Prostate gland (tissue), 2 donors: ENCODE measurements at regions not wholly inside any gene's neighbourhood (a gene's known extent, or its start where the extent isn't known, plus 50 kb on each side); places are given as distances from the start of the nearest gene placed in this dataset.

Experiments used
- DNase-seq: peaks from one replicate; pipeline ENCODE4 v3.0.0-alpha.2; 2019; ENCODE audit warnings: low spot score
- H3K27ac ChIP-seq, 2 donors: fragments of 200-600 bp; sonication (generic); 2 replicates each; pipeline ENCODE4 v1.5.1; 2017 to 2019
- H3K27me3 ChIP-seq: fragments of 200-600 bp; sonication (generic); replicated peaks from 2 replicates; pipeline ENCODE4 v1.5.1; 2019; ENCODE audit not compliant: insufficient read depth
- H3K36me3 ChIP-seq, 2 donors: fragments of 200-600 bp; sonication (generic); 1 replicate in 1 of 2; 2 replicates in 1 of 2; pipeline versions ENCODE4 v1.5.1 to v1.8.1; 2017 to 2019
- H3K4me1 ChIP-seq: fragments of 200-600 bp; sonication (generic); replicated peaks from 2 replicates; pipeline ENCODE4 v1.5.1; 2019
- H3K4me3 ChIP-seq, 2 donors: fragments of 200-600 bp; sonication (generic); 2 replicates each; pipeline ENCODE4 v1.5.1; 2017 to 2019
- H3K9me3 ChIP-seq: fragments of 200-600 bp; sonication (generic); 2 replicates; pipeline ENCODE4 v1.5.1; 2017
- POLR2A ChIP-seq: fragments of 450-650 bp; IDR thresholded peaks from one replicate; pipeline ENCODE4 v1.6.1; 2016; ENCODE audit warnings: antibody characterized with exemption, mild to moderate bottlenecking
- POLR2AphosphoS5 ChIP-seq: sonication (generic); formaldehyde crosslinking; IDR thresholded peaks from one replicate; pipeline ENCODE4 v1.6.1; 2017; ENCODE audit warnings: antibody characterized with exemption
- WGBS: methylation state at CpG from one replicate; pipeline ENCODE4 v1.1.5; 2018; 5-methylcytosine and 5-hydroxymethylcytosine counted together
- intact Hi-C: fragments of 100-400 bp; cut with DNase I; formaldehyde crosslinking; loops from one replicate; pipeline ENCODE4 v1.14.2; 2022
- TF ChIP-seq, protein P1 (sequence below), 4 experiments: fragments of 200-600 bp in 2 of 4; fragments of 450-650 bp in 2 of 4; sonication (generic) in 2 of 4; IDR thresholded peaks; 1 replicate in 3 of 4; 2 replicates in 1 of 4; pipeline ENCODE4 v1.5.1; 2016 to 2019; ENCODE audit warnings: antibody characterized with exemption in 4 of 4, mild to moderate bottlenecking in 2 of 4, moderate library complexity in 2 of 4

DNA sequence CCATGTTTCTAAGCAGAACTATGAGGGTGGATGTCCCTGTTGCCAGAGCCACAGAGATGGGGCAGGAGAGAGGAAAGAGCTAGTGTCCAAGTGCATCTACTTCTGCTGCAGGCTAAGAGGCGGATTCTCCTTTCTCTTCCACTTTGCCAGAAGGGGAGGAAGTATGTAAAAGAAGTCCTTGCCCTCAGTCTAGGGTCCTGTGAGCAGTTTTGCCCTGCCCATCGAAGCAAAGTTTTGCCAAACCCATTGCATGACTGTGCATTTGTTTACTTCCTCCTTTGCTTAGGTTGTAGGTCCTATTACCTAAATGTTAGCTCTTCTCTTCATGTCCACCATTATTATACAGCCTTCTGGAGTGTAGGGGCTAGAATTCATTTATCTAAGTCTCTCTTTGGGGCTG is 106.2 kb upstream of the ARMC2 start:
- Histone ChIP-seq H3K36me3 (no peaks in the 10 kb centered on the region), H3K27ac (no peak overlapping the region), H3K27me3 (no peaks in the 10 kb centered on the region), H3K9me3 (no peaks in the 10 kb centered on the region), H3K4me3 (no peak overlapping the region), H3K4me1 (no peaks in the 10 kb centered on the region)
- intact Hi-C loops = no loop called here
- TF ChIP-seq POLR2A (no peak), POLR2AphosphoS5 (no peak)
- TF ChIP-seq, protein P1, sequence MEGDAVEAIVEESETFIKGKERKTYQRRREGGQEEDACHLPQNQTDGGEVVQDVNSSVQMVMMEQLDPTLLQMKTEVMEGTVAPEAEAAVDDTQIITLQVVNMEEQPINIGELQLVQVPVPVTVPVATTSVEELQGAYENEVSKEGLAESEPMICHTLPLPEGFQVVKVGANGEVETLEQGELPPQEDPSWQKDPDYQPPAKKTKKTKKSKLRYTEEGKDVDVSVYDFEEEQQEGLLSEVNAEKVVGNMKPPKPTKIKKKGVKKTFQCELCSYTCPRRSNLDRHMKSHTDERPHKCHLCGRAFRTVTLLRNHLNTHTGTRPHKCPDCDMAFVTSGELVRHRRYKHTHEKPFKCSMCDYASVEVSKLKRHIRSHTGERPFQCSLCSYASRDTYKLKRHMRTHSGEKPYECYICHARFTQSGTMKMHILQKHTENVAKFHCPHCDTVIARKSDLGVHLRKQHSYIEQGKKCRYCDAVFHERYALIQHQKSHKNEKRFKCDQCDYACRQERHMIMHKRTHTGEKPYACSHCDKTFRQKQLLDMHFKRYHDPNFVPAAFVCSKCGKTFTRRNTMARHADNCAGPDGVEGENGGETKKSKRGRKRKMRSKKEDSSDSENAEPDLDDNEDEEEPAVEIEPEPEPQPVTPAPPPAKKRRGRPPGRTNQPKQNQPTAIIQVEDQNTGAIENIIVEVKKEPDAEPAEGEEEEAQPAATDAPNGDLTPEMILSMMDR (IDR thresholded peaks at IDR 0.05) = no peak
- no peak for DNase-seq
- 80% methylated on average over 2 of the region's 2 CpGs for WGBS

DNA sequence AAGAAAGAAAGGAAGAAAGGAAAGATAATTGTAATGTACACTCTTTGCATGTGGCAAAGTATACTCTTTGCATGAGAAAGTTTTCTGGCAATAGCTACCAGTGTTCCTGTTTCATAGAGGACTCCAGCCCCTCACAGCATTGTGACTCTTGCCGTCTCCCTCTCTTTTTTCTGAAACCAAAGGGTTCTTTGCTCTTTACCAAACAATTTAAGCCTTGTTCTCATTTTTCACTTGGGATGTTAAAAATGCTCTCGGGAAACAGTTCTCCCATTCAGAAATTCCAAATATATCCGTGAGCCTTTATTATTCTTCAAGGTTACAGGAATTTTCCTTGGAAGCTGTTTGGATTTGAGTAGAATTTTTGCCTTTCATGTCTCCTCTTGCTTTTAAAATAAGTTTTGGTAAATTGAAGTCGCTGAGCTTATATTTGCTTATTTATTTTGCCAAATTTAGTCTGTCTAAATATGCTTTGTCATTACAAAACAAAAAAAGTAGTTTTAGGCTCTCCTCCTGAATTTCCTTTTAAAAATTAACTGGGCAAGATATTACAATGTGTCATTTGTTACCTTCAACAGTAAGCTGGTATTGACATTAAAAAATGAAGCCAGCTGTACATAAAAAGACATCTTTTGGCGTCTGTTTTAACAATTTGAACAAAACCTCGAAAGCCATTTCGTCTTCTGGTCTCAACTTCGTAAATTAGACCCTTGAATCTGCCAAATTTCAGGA is 103.8 kb upstream of the ARMC2 start:
- intact Hi-C loops = no loop called here
- TF ChIP-seq POLR2AphosphoS5 = no peak
- TF ChIP-seq, protein P1 (IDR thresholded peaks at IDR 0.05) = no peak
- TF ChIP-seq POLR2A = no peak
- no peaks in the 10 kb centered on the region for H3K36me3 ChIP-seq
- H3K27ac ChIP-seq = no peak overlapping the region
- DNase-seq = no peak
- WGBS = 40% methylated on average over 8 of the region's 8 CpGs
- H3K4me1 ChIP-seq = no peaks in the 10 kb centered on the region
- no peak overlapping the region for H3K4me3 ChIP-seq
- H3K27me3 ChIP-seq = no peaks in the 10 kb centered on the region
- H3K9me3 ChIP-seq = no peaks in the 10 kb centered on the region

DNA sequence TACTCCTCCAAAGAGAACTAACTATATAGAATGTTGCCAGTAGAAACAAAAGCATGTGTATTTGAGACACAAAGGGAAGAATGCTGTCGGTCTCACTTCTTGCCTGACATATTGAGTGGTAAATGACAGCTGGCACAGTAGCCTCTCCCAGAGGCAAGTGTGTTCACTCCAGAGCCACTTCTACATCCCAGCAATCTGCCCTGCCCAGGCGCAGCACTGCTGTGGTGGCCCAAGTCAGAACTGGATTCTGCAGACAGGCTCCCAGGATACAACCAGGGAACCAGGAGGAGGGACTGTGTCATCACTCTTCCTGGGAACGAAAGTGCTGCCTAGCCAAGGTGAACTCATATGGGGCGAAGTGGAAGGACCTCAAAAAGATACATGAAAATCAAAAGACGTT is 103.2 kb upstream of the ARMC2 start:
- no peak for TF ChIP-seq POLR2A
- no peak for TF ChIP-seq POLR2AphosphoS5
- TF ChIP-seq, protein P1 (IDR thresholded peaks at IDR 0.05) = no peak
- no peaks in the 10 kb centered on the region for H3K4me1 ChIP-seq
- no peak for DNase-seq
- no peaks in the 10 kb centered on the region for H3K27me3 ChIP-seq
- no peaks in the 10 kb centered on the region for H3K36me3 ChIP-seq
- no peak overlapping the region for H3K27ac ChIP-seq
- no peaks in the 10 kb centered on the region for H3K9me3 ChIP-seq
- no peak overlapping the region for H3K4me3 ChIP-seq
- 70% methylated on average over 5 of the region's 5 CpGs for whole genome bisulfite sequencing
- intact Hi-C loops = no loop called here

DNA sequence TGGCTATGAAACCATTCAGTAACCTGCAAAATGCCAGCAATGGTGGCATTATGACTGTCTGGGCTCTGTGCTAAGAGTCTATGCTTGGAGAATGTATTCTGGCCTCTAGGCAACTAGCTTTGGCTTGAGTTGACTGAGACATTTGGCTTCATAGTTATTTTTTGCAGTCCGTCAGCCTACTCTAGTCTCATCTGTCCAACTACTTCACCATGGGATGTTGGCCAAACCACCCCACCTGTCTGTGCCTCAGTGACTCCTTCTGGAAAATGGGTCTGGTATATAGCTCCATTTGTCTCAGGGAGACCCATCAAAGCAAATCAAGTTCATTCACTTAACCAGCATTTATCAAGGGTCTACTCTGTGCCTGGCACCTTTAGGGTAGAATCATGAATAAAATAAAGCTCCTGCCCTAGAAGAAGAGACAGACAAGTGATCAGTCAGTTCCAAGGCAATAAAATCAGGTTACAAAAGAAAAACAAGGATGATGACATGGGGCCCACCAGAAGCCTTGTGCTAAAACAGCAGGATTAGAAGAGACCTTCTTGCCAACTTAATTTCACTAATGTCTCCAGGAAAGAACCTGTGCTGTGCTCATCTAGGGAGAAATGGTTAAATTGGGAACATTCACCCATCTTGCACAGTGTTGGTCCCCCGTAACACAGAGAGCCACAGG is 102.4 kb upstream of the ARMC2 start:
- Histone ChIP-seq H3K27me3 (no peaks in the 10 kb centered on the region), H3K27ac (no peak overlapping the region), H3K36me3 (no peaks in the 10 kb centered on the region), H3K4me3 (no peak overlapping the region), H3K4me1 (no peaks in the 10 kb centered on the region), H3K9me3 (no peaks in the 10 kb centered on the region)
- no peak for DNase-seq
- intact Hi-C loops = no loop called here
- TF ChIP-seq POLR2A (no peak), POLR2AphosphoS5 (no peak)
- TF ChIP-seq, protein P1 (IDR thresholded peaks at IDR 0.05) = no peak
- WGBS = 100% methylated on average over 2 of the region's 2 CpGs

DNA sequence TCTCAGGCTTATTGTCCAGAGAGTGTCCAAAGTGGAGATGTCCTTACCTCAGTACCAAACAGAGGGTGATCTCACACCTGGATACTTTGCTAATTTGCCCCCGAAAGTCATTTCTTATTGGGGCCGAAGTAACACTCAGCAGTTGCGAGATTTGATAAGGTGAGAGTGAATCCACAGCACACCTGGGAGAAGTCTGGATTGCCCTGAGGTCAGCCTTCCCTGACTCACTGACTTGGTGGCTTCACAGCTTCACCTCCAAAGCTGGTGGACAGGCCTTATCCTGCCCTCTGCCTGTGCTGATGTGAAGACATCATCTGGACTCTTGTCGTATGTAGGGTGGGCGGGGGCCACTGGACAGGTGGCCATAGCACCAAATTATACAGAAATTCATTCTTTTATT is 101.9 kb upstream of the ARMC2 start:
- no peak overlapping the region for H3K4me3 ChIP-seq
- no peaks in the 10 kb centered on the region for H3K27me3 ChIP-seq
- no peak for TF ChIP-seq POLR2A
- no peak for TF ChIP-seq POLR2AphosphoS5
- TF ChIP-seq, protein P1 (IDR thresholded peaks at IDR 0.05) = no peak
- H3K9me3 ChIP-seq = no peaks in the 10 kb centered on the region
- 89% methylated on average over 5 of the region's 5 CpGs for WGBS
- no peaks in the 10 kb centered on the region for H3K4me1 ChIP-seq
- no peak overlapping the region for H3K27ac ChIP-seq
- H3K36me3 ChIP-seq = no peaks in the 10 kb centered on the region
- no peak for DNase-seq
- intact Hi-C loops = no loop called here
